HT-29 (cell line): ENCODE measurements at regions not wholly inside any gene's neighbourhood (a gene's known extent, or its start where the extent isn't known, plus 50 kb on each side); places are given as distances from the start of the nearest gene placed in this dataset.
"Not testable (repeated sequence)": the region's sequence is repeated elsewhere in the genome, so short reads cannot be mapped to it uniquely, and the experiment has no call there.

ENCODE experiments used
- DNase-seq: peaks from one replicate; pipeline ENCODE4 v3.0.0-alpha.2; 2015; ENCODE audit warnings: low spot score

- DNase-seq = no peak
These were observed 637.6 kb upstream of the SGCD start for GRCh38 chr5:155689406-155689805.

DNA sequence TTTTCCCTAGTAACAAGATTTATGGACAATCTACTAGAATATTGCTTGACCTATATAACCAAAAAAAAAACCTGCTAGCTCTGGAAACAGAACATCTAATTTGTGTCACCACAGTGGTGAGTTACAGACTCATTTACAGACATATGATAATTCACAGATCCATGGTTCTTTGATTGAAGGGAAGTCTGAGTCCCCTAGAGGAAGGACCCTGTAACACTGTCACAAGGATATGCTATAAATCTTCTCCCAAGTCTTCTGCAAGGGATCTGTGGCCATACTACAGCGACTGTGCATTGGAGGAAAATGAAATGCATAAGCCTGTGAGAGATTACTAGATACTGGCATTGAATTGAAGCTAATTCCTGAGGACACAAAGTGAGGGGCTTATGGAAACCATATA lies 630.6 kb upstream of the SGCD start:
- DNase-seq = no peak

- no peak for DNase-seq
These were observed 629.7 kb upstream of the SGCD start for GRCh38 chr5:155697236-155697635.

DNA sequence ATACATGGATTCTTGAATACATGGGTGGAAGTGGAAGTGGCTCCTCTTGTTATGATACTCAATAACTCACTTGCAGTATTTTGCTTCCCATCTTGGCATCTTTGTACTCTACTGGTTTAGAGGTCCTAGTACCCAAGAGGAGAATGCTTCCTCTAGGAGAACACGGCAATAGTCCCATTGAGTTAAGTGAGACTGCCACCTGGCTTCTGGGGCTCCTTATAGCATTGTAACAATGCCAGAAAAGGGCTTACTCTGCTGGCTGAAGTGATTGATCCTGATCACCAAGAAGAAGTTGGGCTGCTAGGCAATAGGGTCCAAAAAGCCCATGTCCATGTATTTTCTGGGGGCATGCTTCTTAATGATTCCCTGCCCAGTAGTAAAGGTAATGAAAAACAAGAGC lies 627.6 kb upstream of the SGCD start:
- no peak for DNase-seq

- peak; percentile 35 for DNase-seq
These were observed 626.6 kb upstream of the SGCD start for GRCh38 chr5:155700333-155700732.

DNA sequence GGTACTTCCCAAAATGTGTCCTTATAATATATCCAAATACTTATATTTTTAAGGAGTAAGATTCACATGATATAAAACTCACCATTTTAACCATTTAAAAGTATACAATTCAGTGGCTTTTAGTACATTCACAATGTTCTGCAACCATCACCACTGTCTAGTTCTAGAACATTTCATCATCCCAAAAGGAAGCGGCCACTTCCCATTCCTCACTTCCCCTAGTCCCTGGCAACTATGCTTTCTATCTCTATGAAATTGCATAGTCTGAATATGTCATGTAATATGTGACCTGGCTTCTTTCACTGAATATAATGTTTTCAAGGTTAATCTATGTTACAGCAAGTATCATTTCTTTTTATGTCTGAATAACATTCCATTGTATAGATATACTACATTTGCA lies 615.1 kb upstream of the SGCD start:
- no peak for DNase-seq

GRCh38 chr5:155714435-155714834 lies 612.5 kb upstream of the SGCD start:
- not testable (repeated sequence) for DNase-seq

DNA sequence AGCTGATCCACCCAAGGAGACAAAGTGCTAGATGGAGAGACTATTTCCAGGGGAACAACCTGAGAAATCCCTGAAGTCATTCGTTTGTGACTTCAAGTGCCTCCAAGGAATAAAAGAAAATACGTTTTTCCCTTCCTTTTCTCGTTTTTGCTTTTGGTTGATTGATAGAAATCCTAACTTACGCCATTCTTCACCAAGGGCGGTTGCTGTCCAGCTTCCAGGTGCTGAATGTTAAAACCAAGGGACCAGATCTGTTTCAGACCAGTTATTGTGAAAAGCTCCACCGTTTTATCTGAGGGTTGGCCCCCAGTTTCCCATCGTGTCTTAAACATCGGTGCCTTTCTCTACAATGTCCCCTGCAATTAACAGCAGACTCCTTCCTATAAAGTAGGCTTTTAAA lies 600.7 kb upstream of the SGCD start:
- DNase-seq = peak; percentile 7

DNA sequence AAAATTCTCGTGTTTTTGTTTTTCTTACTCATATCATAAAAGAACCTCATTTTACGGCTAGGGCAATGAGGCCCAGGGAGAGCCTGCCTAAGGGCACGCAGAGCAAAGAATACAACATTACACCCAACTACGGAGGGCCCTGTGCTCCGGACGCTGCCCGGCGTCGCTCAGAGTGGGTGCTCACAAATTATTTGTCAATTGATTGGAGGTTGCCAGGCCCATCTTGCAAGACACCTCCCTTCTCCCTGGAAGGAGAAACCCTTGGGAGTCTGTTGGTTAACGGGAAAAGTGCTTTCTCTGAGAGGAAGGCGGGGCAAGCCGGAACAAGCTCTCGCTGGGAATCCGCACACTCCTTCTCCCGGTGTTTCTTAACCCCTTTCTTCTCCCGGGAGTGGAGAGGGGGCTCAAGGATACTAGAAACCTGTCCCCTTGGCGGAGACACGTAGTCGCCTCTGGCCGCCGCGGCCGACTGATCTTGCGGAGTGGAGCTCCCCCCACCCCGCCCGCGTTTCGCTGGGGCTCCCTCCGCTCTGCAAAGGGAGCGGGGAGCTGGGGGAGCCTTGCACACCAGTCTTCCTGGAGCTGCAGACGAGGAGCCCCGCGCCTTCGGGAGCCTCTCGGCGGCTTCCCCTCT lies 599.3 kb upstream of the SGCD start:
- no peak for DNase-seq

GRCh38 chr5:155728146-155728856 lies 598.7 kb upstream of the SGCD start:
- DNase-seq = no peak

DNA sequence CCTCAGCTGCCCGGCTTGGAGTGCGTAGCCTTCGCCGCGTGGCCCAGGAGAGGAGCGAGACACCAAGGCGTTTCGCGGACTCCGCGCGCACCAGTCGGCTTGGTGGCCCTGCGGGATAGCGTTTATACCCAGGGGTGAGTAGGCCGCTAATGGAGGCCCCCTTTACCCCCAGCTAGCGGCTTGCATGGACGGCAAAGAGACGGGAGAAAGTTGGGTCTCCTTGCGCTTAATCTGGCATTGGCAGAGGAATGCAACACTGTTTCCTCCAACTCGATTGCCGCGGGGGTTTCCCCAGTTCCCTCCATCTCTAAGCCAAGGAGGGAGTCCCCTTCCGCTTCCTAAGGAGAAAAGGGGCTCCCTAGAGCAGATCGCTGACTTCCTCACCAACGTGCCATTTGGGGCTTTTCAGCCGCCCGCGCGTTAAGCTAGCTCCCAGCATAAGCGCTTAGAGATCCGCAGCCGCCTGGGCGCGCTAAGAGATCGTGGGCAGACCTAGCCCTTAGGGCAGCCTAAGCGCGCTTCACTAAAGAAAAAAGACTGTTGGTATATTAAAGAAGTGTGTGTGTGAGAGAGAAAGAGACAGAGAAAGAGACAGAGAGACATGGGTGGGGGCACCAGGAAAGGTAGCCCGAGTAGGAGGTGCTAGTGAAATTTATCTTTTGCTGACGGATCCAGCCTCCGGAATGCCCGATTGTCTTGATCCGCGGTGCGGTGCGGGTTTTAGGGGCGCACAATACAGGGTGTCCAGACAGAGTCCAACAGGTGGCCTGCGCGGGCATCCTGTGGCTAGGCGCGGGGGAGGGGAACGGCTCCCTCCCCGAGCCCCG lies 597.9 kb upstream of the SGCD start:
- DNase-seq = no peak

DNA sequence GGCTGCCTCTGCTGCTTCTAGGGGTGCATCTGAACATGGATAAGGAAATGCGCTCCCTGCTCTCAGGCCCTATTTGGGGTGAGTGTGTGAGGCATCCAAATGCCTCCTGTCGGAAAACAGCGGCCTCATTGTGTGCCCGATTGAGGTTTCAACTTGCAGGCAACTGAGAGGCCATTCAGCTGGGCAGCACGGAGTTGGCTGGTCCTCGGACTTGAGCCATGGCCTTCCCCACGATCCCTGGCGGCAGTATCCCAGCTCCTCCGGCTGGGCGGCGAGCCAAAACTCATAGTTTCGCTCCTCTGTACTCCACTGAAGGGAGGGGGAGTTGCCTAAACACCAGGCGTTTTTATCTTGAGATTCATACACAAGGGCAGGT lies 597.3 kb upstream of the SGCD start:
- DNase-seq = no peak

- no peak for DNase-seq
These were observed 594.2 kb upstream of the SGCD start for GRCh38 chr5:155732587-155733376.

- DNase-seq = no peak
These were observed 593.0 kb upstream of the SGCD start for GRCh38 chr5:155733935-155734334.

- DNase-seq = no peak
These were observed 591.6 kb upstream of the SGCD start for GRCh38 chr5:155735388-155735787.

GRCh38 chr5:155738616-155739015 lies 588.3 kb upstream of the SGCD start:
- no peak for DNase-seq

GRCh38 chr5:155746367-155747038 lies 580.5 kb upstream of the SGCD start:
- no peak for DNase-seq

GRCh38 chr5:155750101-155750500 lies 576.9 kb upstream of the SGCD start:
- no peak for DNase-seq

DNA sequence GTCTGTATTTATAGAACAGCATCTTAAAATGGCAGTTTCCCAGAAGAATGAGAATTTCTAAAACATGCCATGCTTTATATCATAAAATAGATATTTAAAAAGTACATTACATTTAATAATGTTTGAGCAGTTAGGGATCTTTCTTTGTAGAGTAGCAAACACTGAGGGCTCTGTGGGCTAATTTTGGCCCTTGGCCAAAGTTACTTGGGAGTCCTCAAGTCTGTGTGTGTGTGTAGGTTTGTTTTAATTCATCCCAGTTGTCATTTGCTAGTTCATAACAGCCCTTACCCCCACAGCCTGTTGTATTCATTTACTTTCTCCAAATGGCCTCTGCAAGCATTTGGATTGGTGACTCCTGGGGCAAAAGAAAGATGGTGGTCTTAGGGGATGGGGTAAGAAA lies 576.4 kb upstream of the SGCD start:
- no peak for DNase-seq

DNA sequence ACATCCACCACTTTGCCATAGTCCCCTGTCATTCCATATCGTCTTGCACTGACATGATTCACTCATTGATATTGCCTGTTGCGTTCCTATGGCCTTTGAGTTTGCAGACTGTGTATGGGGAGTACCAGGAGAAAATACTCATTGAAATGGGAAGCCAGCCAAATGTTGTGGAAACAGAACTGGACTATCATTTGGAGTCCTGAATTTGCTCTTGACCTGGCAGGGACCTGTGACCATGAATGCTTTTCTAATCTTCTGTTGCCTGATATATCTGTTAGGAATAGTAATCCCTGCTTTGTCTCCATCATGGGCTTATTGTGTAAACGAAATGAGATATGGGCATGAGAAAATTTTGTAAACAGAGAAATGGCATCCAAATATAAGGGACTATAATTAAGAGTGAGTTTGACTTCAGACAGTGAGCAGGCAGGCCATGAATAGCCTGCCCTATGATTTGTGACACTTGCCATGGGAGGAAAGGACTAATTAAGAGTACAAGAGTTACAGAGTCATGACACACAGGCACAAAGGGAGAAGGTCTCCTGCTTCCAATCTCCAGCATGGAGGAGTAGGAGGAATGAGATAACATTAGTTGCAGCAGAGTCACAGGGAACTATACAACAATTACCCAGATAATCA lies 572.9 kb upstream of the SGCD start:
- DNase-seq = no peak

GRCh38 chr5:155759252-155759651 lies 567.7 kb upstream of the SGCD start:
- DNase-seq = no peak
